HTR-8/SVneo (cell line): ENCODE measurements at regions not wholly inside any gene's neighbourhood (a gene's known extent, or its start where the extent isn't known, plus 50 kb on each side); places are given as distances from the start of the nearest gene placed in this dataset.
A peak's percentile ranks its signal among the peaks of the same experiment; 100 is the strongest.

Experiments used
- DNase-seq: peaks from one replicate; pipeline ENCODE4 v3.0.0; 2011; ENCODE audit warnings: low spot score, mixed read lengths; ENCODE audit not compliant: insufficient read length
- FAIRE-seq: peaks from 2 replicates; lab custom pipeline; 2011; peaks lifted over from hg19 to GRCh38; lab: Jason Lieb, UNC

GRCh38 chr11:32259641-32260081 is 168.8 kb downstream of the RCN1 start:
- FAIRE-seq (no peak), DNase-seq (peak; percentile 31)

- DNase-seq (no peak), FAIRE-seq (no peak)
Observed at GRCh38 chr11:32262367-32262766, 171.5 kb downstream of the RCN1 start.

GRCh38 chr11:32265911-32266310 is 169.4 kb downstream of the WT1 start:
- no peak for FAIRE-seq
- DNase-seq = no peak

- FAIRE-seq (no peak), DNase-seq (no peak)
Observed at GRCh38 chr11:32266601-32267000, 168.7 kb downstream of the WT1 start.

GRCh38 chr11:32267679-32268187 is 167.6 kb downstream of the WT1 start:
- DNase-seq (no peak), FAIRE-seq (no peak)

- DNase-seq = no peak
- no peak for FAIRE-seq
Observed at GRCh38 chr11:32273931-32274330, 161.4 kb downstream of the WT1 start.

- FAIRE-seq (no peak), DNase-seq (no peak)
Observed at GRCh38 chr11:32279672-32280071, 155.7 kb downstream of the WT1 start.

- DNase-seq = no peak
- no peak for FAIRE-seq
Observed at GRCh38 chr11:32280339-32280738, 155.0 kb downstream of the WT1 start.

GRCh38 chr11:32288276-32288675 is 147.1 kb downstream of the WT1 start:
- no peak for DNase-seq
- no peak for FAIRE-seq

- DNase-seq = no peak
- FAIRE-seq = no peak
Observed at GRCh38 chr11:32289701-32290100, 145.6 kb downstream of the WT1 start.

- FAIRE-seq = peak; percentile 23
Observed at GRCh38 chr11:32290783-32291182, 144.6 kb downstream of the WT1 start.

GRCh38 chr11:32297611-32298011 is 137.7 kb downstream of the WT1 start:
- peak; percentile 9 for FAIRE-seq
- DNase-seq = peak; percentile 65

More at GRCh38 chr11:32290783-32291182, 144.6 kb downstream of the WT1 start:
- DNase-seq = no peak

GRCh38 chr11:32302826-32303225 is 132.5 kb downstream of the WT1 start:
- FAIRE-seq (no peak), DNase-seq (no peak)

- DNase-seq (no peak), FAIRE-seq (no peak)
Observed at GRCh38 chr11:32304521-32304920, 130.8 kb downstream of the WT1 start.

- no peak for FAIRE-seq
- DNase-seq = no peak
Observed at GRCh38 chr11:32305460-32305859, 129.9 kb downstream of the WT1 start.

GRCh38 chr11:32307471-32307870 is 127.9 kb downstream of the WT1 start:
- FAIRE-seq = no peak
- no peak for DNase-seq

GRCh38 chr11:32307913-32308312 is 127.4 kb downstream of the WT1 start:
- FAIRE-seq (no peak), DNase-seq (no peak)

GRCh38 chr11:32309530-32310213 is 125.7 kb downstream of the WT1 start:
- FAIRE-seq (no peak), DNase-seq (no peak)

- DNase-seq = no peak
- no peak for FAIRE-seq
Observed at GRCh38 chr11:32310214-32310601, 125.1 kb downstream of the WT1 start.

GRCh38 chr11:32311346-32312065 is 123.8 kb downstream of the WT1 start:
- no peak for FAIRE-seq
- no peak for DNase-seq

GRCh38 chr11:32312206-32312817 is 123.0 kb downstream of the WT1 start:
- FAIRE-seq (no peak), DNase-seq (no peak)
